ENCODE measurements at regions not wholly inside any gene's neighbourhood (a gene's known extent, or its start where the extent isn't known, plus 50 kb on each side); places are given as distances from the start of the nearest gene placed in this dataset.
"Not testable (repeated sequence)": the region's sequence is repeated elsewhere in the genome, so short reads cannot be mapped to it uniquely, and the experiment has no call there.

- H3K27me3 Mint-ChIP-seq; DNase-seq (ENCODE audit: low spot score, unreplicated experiment); H3K27ac Mint-ChIP-seq; H3K4me1 Mint-ChIP-seq (ENCODE audit: low read depth); H3K36me3 Mint-ChIP-seq (ENCODE audit: insufficient read depth); H3K4me3 Mint-ChIP-seq (ENCODE audit: low read depth): not testable (repeated sequence)
- H3K9me3 Mint-ChIP-seq (ENCODE audit: low read depth), result peaks cover 61% of the 10 kb centered on the region
Observed at GRCh38 chr19:27419217-27419616, 1793.7 kb downstream of the UQCRFS1 start.

DNA sequence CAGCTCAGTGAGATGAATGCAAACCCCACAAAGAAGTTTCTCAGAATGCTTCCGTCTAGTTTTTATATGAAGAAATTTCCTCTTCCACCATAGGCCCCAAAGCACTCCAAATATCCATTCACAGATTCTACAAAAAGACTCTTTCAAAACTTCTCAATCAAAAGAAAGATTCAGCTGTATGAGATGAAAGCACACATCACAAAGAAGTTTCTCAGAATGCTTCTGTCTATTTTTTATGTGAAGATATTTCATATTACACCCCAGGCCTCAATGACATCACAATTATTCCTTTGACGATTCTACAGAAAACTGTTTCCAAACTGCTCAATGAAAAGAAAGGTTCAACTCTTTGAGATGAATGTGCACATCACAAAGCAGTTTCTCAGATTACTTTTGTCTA is 1819.4 kb downstream of the UQCRFS1 start:
- Mint-ChIP-seq H3K4me3 (ENCODE audit: low read depth) (no peak overlapping the region), H3K27me3 (no peaks in the 10 kb centered on the region), H3K4me1 (ENCODE audit: low read depth) (no peaks in the 10 kb centered on the region), H3K9me3 (ENCODE audit: low read depth) (peaks cover 94% of the 10 kb centered on the region), H3K36me3 (ENCODE audit: insufficient read depth) (peaks cover 21% of the 10 kb centered on the region), H3K27ac (no peak overlapping the region)
- TF ChIP-seq, protein P1, sequence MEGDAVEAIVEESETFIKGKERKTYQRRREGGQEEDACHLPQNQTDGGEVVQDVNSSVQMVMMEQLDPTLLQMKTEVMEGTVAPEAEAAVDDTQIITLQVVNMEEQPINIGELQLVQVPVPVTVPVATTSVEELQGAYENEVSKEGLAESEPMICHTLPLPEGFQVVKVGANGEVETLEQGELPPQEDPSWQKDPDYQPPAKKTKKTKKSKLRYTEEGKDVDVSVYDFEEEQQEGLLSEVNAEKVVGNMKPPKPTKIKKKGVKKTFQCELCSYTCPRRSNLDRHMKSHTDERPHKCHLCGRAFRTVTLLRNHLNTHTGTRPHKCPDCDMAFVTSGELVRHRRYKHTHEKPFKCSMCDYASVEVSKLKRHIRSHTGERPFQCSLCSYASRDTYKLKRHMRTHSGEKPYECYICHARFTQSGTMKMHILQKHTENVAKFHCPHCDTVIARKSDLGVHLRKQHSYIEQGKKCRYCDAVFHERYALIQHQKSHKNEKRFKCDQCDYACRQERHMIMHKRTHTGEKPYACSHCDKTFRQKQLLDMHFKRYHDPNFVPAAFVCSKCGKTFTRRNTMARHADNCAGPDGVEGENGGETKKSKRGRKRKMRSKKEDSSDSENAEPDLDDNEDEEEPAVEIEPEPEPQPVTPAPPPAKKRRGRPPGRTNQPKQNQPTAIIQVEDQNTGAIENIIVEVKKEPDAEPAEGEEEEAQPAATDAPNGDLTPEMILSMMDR (IDR thresholded peaks at IDR 0.05; ENCODE audit: unreplicated experiment), result no peak
- no peak for DNase-seq (ENCODE audit: low spot score, unreplicated experiment)

- DNase-seq (ENCODE audit: low spot score, unreplicated experiment), result no peak
- Mint-ChIP-seq H3K27me3 (no peaks in the 10 kb centered on the region), H3K27ac (no peak overlapping the region)
Observed at GRCh38 chr19:27392027-27392632, 1820.8 kb downstream of the UQCRFS1 start.

DNA sequence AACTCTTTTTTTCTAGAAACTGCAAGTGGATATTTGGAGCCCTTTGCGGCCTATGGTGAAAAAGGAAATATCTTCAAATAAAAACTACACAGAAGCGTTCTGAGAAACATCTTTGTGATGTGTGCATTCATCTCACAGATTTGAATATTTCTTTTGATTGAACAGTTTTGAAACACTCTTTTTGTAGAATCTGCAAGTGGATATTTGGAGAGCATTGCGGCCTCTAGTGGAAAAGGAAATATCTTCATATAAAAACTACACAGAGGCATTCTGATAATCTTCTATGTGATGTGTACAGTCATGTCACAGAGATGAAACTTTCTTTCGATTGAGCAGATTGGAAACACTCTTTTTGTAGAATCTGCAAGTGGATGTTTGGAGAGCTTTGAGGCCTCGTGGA is 1833.6 kb downstream of the UQCRFS1 start:
- not testable (repeated sequence) for H3K4me1 Mint-ChIP-seq (ENCODE audit: low read depth); H3K27ac Mint-ChIP-seq; H3K27me3 Mint-ChIP-seq; DNase-seq (ENCODE audit: low spot score, unreplicated experiment); H3K4me3 Mint-ChIP-seq (ENCODE audit: low read depth)
- H3K36me3 Mint-ChIP-seq (ENCODE audit: insufficient read depth), result peaks cover 14% of the 10 kb centered on the region
- H3K9me3 Mint-ChIP-seq (ENCODE audit: low read depth), result peaks cover 83% of the 10 kb centered on the region

More at GRCh38 chr19:27392027-27392632, 1820.8 kb downstream of the UQCRFS1 start:
- Mint-ChIP-seq H3K4me1 (ENCODE audit: low read depth) (no peaks in the 10 kb centered on the region), H3K4me3 (ENCODE audit: low read depth) (no peak overlapping the region), H3K36me3 (ENCODE audit: insufficient read depth) (peaks cover 17% of the 10 kb centered on the region), H3K9me3 (ENCODE audit: low read depth) (peaks cover 94% of the 10 kb centered on the region)
- TF ChIP-seq, protein P1 (IDR thresholded peaks at IDR 0.05; ENCODE audit: unreplicated experiment), result no peak

DNA sequence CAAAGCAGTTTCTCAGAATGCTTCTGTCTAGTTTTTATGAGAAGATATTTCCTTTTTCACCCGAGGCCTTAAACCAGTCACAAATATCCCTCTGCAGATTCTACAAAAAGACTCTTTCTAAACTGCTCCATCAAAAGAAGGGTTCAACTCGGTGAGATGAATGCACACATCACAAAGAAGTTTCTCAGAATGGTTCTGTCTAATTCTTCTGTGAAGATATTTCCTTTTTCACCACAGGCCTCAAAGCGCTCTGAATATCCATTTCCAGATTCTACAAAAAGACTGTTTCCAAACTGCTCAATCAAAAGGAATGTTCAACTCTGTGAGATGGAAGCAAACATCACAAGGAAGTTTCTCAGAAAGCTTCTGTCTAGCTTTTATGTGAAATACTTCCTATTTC is 1843.3 kb downstream of the UQCRFS1 start:
- not testable (repeated sequence) for H3K4me1 Mint-ChIP-seq (ENCODE audit: low read depth); H3K4me3 Mint-ChIP-seq (ENCODE audit: low read depth); H3K27me3 Mint-ChIP-seq; DNase-seq (ENCODE audit: low spot score, unreplicated experiment); H3K27ac Mint-ChIP-seq
- Mint-ChIP-seq H3K9me3 (ENCODE audit: low read depth) (peaks cover 87% of the 10 kb centered on the region), H3K36me3 (ENCODE audit: insufficient read depth) (peaks cover 25% of the 10 kb centered on the region)

- not testable (repeated sequence) for H3K4me3 Mint-ChIP-seq (ENCODE audit: low read depth); H3K27me3 Mint-ChIP-seq; H3K4me1 Mint-ChIP-seq (ENCODE audit: low read depth); H3K27ac Mint-ChIP-seq; DNase-seq (ENCODE audit: low spot score, unreplicated experiment)
- H3K9me3 Mint-ChIP-seq (ENCODE audit: low read depth), result peaks cover 99% of the 10 kb centered on the region
- peaks cover 32% of the 10 kb centered on the region for H3K36me3 Mint-ChIP-seq (ENCODE audit: insufficient read depth)
Observed at GRCh38 chr19:27362438-27362837, 1850.5 kb downstream of the UQCRFS1 start.

DNA sequence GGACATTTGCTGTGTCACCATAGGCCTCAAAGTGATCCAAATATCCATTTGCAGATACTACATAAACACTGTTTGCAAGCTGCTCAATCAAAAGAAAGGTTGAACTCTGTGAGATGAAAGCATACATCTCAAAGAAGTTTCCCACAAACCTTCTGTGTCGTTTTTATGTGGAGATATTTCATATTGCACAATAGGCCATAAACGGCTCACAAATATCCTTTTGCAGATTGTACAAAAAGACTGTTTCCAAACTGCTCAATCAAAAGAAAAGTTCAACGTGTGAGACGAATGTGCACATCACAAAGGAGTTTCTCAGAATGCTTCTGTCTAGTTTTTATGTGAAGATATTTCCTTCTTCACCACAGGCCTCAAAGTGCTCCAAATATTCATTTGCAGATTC is 1857.4 kb downstream of the UQCRFS1 start:
- H3K27ac Mint-ChIP-seq; H3K27me3 Mint-ChIP-seq; DNase-seq (ENCODE audit: low spot score, unreplicated experiment); H3K4me3 Mint-ChIP-seq (ENCODE audit: low read depth); H3K4me1 Mint-ChIP-seq (ENCODE audit: low read depth): not testable (repeated sequence)
- Mint-ChIP-seq H3K36me3 (ENCODE audit: insufficient read depth) (peaks cover 40% of the 10 kb centered on the region), H3K9me3 (ENCODE audit: low read depth) (peaks cover 100% of the 10 kb centered on the region)

Data from progenitor cell of endocrine pancreas (in vitro differentiated cells).